Caco-2 (cell line): ENCODE measurements at regions not wholly inside any gene's neighbourhood (a gene's known extent, or its start where the extent isn't known, plus 50 kb on each side); places are given as distances from the start of the nearest gene placed in this dataset.

Source experiments
- BruUV-seq: library from RNA; stranded (reverse); fragments of 400-500 nt; replicated peaks from 2 replicates; lab custom pipeline; 2021; lab: Mats Ljungman, UMichigan
- CTCF ChIA-PET: fragments of 300-600 bp; sonication (Branson Sonifier 250); formaldehyde crosslinking; loops from one replicate; lab custom pipeline; 2022; ENCODE audit warnings: antibody characterized with exemption; lab: Charles Lee
- POLR2A ChIA-PET: fragments of 300-600 bp; sonication (Branson Sonifier 250); formaldehyde crosslinking; loops from one replicate; lab custom pipeline; 2022; ENCODE audit warnings: antibody characterized with exemption; lab: Charles Lee
- DNase-seq, 2 experiments: peaks; one replicate each; pipeline versions ENCODE4 v3.0.0 to v3.0.0-alpha.2; 2020 to 2022
- H3K27me3 ChIP-seq: replicated peaks from 2 replicates; pipeline ENCODE4 v1.6.0; 2011; ENCODE audit warnings: low read length; ENCODE audit not compliant: control insufficient read depth, insufficient read depth
- H3K36me3 ChIP-seq: 2 replicates; pipeline ENCODE4 v1.5.1; 2011; ENCODE audit warnings: low read length; ENCODE audit not compliant: control insufficient read depth, insufficient read depth
- H3K4me1 ChIP-seq: fragments of 250-450 bp; sonication (Bioruptor Pico); 2 replicates; pipeline ENCODE4 v1.5.1; 2020; ENCODE audit warnings: mild to moderate bottlenecking
- H3K4me3 ChIP-seq: 2 replicates; pipeline ENCODE4 v1.5.1; 2011; ENCODE audit warnings: low read depth, mild to moderate bottlenecking, control low read depth, low read length
- H3K9me3 ChIP-seq: fragments of 250-450 bp; sonication (Bioruptor Pico); 2 replicates; pipeline ENCODE4 v1.5.1; 2020; ENCODE audit warnings: mild to moderate bottlenecking, moderate library complexity
- H3K27ac Mint-ChIP-seq: one replicate; pipeline ENCODE4 v1.8.0; 2022; ENCODE audit warnings: mixed read lengths; ENCODE audit not compliant: unreplicated experiment
- H3K27me3 Mint-ChIP-seq: one replicate; pipeline ENCODE4 v1.8.0; 2022; ENCODE audit warnings: mixed read lengths; ENCODE audit not compliant: insufficient read depth, unreplicated experiment
- H3K36me3 Mint-ChIP-seq: one replicate; pipeline ENCODE4 v1.8.0; 2022; ENCODE audit warnings: mild to moderate bottlenecking, mixed read lengths; ENCODE audit not compliant: insufficient read depth, unreplicated experiment
- H3K4me1 Mint-ChIP-seq: one replicate; pipeline ENCODE4 v1.8.0; 2022; ENCODE audit warnings: low read depth, mixed read lengths; ENCODE audit not compliant: unreplicated experiment
- H3K4me3 Mint-ChIP-seq: one replicate; pipeline ENCODE4 v1.8.0; 2022; ENCODE audit warnings: mild to moderate bottlenecking, moderate library complexity, mixed read lengths; ENCODE audit not compliant: unreplicated experiment
- H3K9me3 Mint-ChIP-seq: one replicate; pipeline ENCODE4 v1.8.0; 2022; ENCODE audit warnings: mixed read lengths; ENCODE audit not compliant: unreplicated experiment
- intact Hi-C: fragments of 100-400 bp; cut with micrococcal nuclease; formaldehyde crosslinking; loops from one replicate; pipeline ENCODE4 v1.10.0; 2022; ENCODE audit not compliant: unreplicated experiment
- TF ChIP-seq, protein P1 (sequence below), 2 experiments: fragments of 200-600 bp in 1 of 2; IDR thresholded peaks; 1 replicate in 1 of 2; 2 replicates in 1 of 2; pipeline versions ENCODE4 v1.5.1 to v1.8.0; 2011 to 2022; ENCODE audit warnings: antibody characterized with exemption in 1 of 2, control low read depth in 1 of 2, inconsistent platforms in 1 of 2, low read depth in 1 of 2, low read length in 1 of 2, mild to moderate bottlenecking in 1 of 2, moderate library complexity in 1 of 2; ENCODE audit not compliant: insufficient read depth in 1 of 2, severe bottlenecking in 1 of 2, unreplicated experiment in 1 of 2

GRCh38 chr5:130995851-130996250 lies 169.2 kb downstream of the HINT1 start:
- Mint-ChIP-seq H3K27ac (no peak overlapping the region), H3K4me3 (no peak overlapping the region), H3K9me3 (no peaks in the 10 kb centered on the region), H3K4me1 (no peaks in the 10 kb centered on the region), H3K36me3 (no peaks in the 10 kb centered on the region), H3K27me3 (no peaks in the 10 kb centered on the region)
- H3K36me3 ChIP-seq, result no peaks in the 10 kb centered on the region
- no TSS peak for BruUV-seq
- no peaks in the 10 kb centered on the region for H3K27me3 ChIP-seq
- TF ChIP-seq, protein P1, sequence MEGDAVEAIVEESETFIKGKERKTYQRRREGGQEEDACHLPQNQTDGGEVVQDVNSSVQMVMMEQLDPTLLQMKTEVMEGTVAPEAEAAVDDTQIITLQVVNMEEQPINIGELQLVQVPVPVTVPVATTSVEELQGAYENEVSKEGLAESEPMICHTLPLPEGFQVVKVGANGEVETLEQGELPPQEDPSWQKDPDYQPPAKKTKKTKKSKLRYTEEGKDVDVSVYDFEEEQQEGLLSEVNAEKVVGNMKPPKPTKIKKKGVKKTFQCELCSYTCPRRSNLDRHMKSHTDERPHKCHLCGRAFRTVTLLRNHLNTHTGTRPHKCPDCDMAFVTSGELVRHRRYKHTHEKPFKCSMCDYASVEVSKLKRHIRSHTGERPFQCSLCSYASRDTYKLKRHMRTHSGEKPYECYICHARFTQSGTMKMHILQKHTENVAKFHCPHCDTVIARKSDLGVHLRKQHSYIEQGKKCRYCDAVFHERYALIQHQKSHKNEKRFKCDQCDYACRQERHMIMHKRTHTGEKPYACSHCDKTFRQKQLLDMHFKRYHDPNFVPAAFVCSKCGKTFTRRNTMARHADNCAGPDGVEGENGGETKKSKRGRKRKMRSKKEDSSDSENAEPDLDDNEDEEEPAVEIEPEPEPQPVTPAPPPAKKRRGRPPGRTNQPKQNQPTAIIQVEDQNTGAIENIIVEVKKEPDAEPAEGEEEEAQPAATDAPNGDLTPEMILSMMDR (IDR thresholded peaks at IDR 0.05; ENCODE audit: insufficient read depth in 1 of 2, low read depth in 1 of 2, low read length in 1 of 2, severe bottlenecking in 1 of 2, unreplicated experiment in 1 of 2), result no peak
- ChIA-PET CTCF (no interaction called here), POLR2A (no interaction called here)
- no peaks in the 10 kb centered on the region for H3K4me1 ChIP-seq
- no peak overlapping the region for H3K4me3 ChIP-seq
- intact Hi-C loops, result no loop called here
- no peaks in the 10 kb centered on the region for H3K9me3 ChIP-seq
- DNase-seq, result no peak

DNA sequence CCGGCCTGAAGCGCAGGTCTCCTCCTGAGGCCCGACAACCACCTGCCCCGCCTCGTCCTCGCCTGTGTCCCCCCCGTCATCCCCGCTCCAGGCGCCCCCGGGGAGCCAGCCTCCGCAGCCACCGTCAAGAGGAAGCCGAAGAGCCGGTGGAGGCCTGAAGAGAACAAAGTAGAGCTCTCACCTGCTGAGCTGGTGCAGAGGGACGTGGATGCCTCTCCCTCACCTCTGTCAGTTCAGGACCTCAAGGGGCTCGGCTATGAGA lies 169.9 kb downstream of the HINT1 start:
- DNase-seq, result no peak
- no peak overlapping the region for H3K4me3 ChIP-seq
- Mint-ChIP-seq H3K27me3 (no peaks in the 10 kb centered on the region), H3K4me1 (no peaks in the 10 kb centered on the region), H3K36me3 (no peaks in the 10 kb centered on the region), H3K4me3 (no peak overlapping the region), H3K9me3 (no peaks in the 10 kb centered on the region), H3K27ac (no peak overlapping the region)
- intact Hi-C loops, result no loop called here
- no peaks in the 10 kb centered on the region for H3K9me3 ChIP-seq
- TF ChIP-seq, protein P1 (IDR thresholded peaks at IDR 0.05; ENCODE audit: insufficient read depth in 1 of 2, low read depth in 1 of 2, low read length in 1 of 2, severe bottlenecking in 1 of 2, unreplicated experiment in 1 of 2), result no peak
- CTCF ChIA-PET, result no interaction called here
- H3K4me1 ChIP-seq, result no peaks in the 10 kb centered on the region
- no peaks in the 10 kb centered on the region for H3K36me3 ChIP-seq
- POLR2A ChIA-PET, result no interaction called here
- H3K27me3 ChIP-seq, result no peaks in the 10 kb centered on the region
- no TSS peak for BruUV-seq

GRCh38 chr5:130994496-130995253 lies 170.4 kb downstream of the HINT1 start:
- Mint-ChIP-seq H3K9me3 (no peaks in the 10 kb centered on the region), H3K36me3 (no peaks in the 10 kb centered on the region), H3K4me3 (no peak overlapping the region), H3K27me3 (no peaks in the 10 kb centered on the region), H3K4me1 (no peaks in the 10 kb centered on the region), H3K27ac (no peak overlapping the region)
- no peak for DNase-seq
- BruUV-seq, result no TSS peak
- Histone ChIP-seq H3K27me3 (no peaks in the 10 kb centered on the region), H3K9me3 (no peaks in the 10 kb centered on the region), H3K36me3 (no peaks in the 10 kb centered on the region), H3K4me1 (no peaks in the 10 kb centered on the region), H3K4me3 (no peak overlapping the region)
- ChIA-PET POLR2A (no interaction called here), CTCF (no interaction called here)
- TF ChIP-seq, protein P1 (IDR thresholded peaks at IDR 0.05; ENCODE audit: insufficient read depth in 1 of 2, low read depth in 1 of 2, low read length in 1 of 2, severe bottlenecking in 1 of 2, unreplicated experiment in 1 of 2), result no peak
- intact Hi-C loops, result no loop called here
